GM23338 (cell line): ENCODE measurements at regions not wholly inside any gene's neighbourhood (a gene's known extent, or its start where the extent isn't known, plus 50 kb on each side); places are given as distances from the start of the nearest gene placed in this dataset.

ENCODE experiments used
- ATAC-seq: fragments of 200-7000 bp; cut with Tn5 transposase; 3 replicates; pipeline ENCODE4 v1.9.1; 2020
- DNase-seq: peaks from one replicate; pipeline ENCODE4 v3.0.0-alpha.2; 2015; ENCODE audit warnings: low spot score
- H2AFZ ChIP-seq: fragments of 200-600 bp; sonication (generic); 2 replicates; pipeline ENCODE4 v1.8.0; 2016; ENCODE audit warnings: antibody characterized with exemption, mild to moderate bottlenecking, moderate library complexity
- H3F3A ChIP-seq: fragments of 200-600 bp; sonication (generic); replicated peaks from 2 replicates; pipeline ENCODE4 v1.8.0; 2017; ENCODE audit warnings: antibody characterized with exemption, mixed run types, low read depth
- H3K27ac ChIP-seq: fragments of 200-600 bp; sonication (generic); 2 replicates; pipeline ENCODE4 v1.6.1; 2016; ENCODE audit warnings: low read depth
- H3K27me3 ChIP-seq: fragments of 200-600 bp; sonication (generic); 2 replicates; pipeline ENCODE4 v1.8.0; 2016; ENCODE audit warnings: mild to moderate bottlenecking, mixed run types, moderate library complexity; ENCODE audit not compliant: insufficient read depth
- H3K36me3 ChIP-seq: fragments of 200-600 bp; sonication (generic); 2 replicates; pipeline ENCODE4 v1.8.0; 2016; ENCODE audit warnings: mild to moderate bottlenecking; ENCODE audit not compliant: insufficient read depth
- H3K4me1 ChIP-seq: fragments of 200-600 bp; sonication (generic); 2 replicates; pipeline ENCODE4 v1.8.0; 2016; ENCODE audit warnings: mild to moderate bottlenecking, moderate library complexity; ENCODE audit not compliant: insufficient read depth
- H3K4me2 ChIP-seq: fragments of 200-600 bp; sonication (generic); 2 replicates; pipeline ENCODE4 v1.7.1; 2017; ENCODE audit warnings: mixed run types
- H3K4me3 ChIP-seq: fragments of 200-600 bp; sonication (generic); 2 replicates; pipeline ENCODE4 v1.6.1; 2016; ENCODE audit warnings: mixed run types
- H3K79me2 ChIP-seq: fragments of 200-600 bp; sonication (generic); replicated peaks from 2 replicates; pipeline ENCODE4 v1.8.0; 2017; ENCODE audit warnings: mild to moderate bottlenecking; ENCODE audit not compliant: insufficient read depth
- H3K9me2 ChIP-seq: fragments of 200-600 bp; sonication (generic); 2 replicates; pipeline ENCODE4 v1.8.0; 2017; ENCODE audit not compliant: insufficient read depth
- H4K20me1 ChIP-seq: fragments of 200-600 bp; sonication (generic); replicated peaks from 2 replicates; pipeline ENCODE4 v1.8.0; 2017; ENCODE audit warnings: mild to moderate bottlenecking; ENCODE audit not compliant: insufficient read depth
- H3K27ac Mint-ChIP-seq: 2 replicates; pipeline ENCODE4 v1.8.0; 2020; ENCODE audit warnings: inconsistent platforms, mild to moderate bottlenecking, moderate library complexity, mixed read lengths
- H3K27me3 Mint-ChIP-seq: 3 replicates; pipeline ENCODE4 v1.8.0; 2022; ENCODE audit warnings: low read depth, mild to moderate bottlenecking, moderate library complexity, mixed read lengths, inconsistent platforms; ENCODE audit not compliant: insufficient read depth, poor library complexity
- H3K36me3 Mint-ChIP-seq: 3 replicates; pipeline ENCODE4 v1.8.0; 2021; ENCODE audit warnings: low read depth, mild to moderate bottlenecking, inconsistent platforms, moderate library complexity, mixed read lengths
- H3K4me1 Mint-ChIP-seq: 3 replicates; pipeline ENCODE4 v1.8.0; 2020; ENCODE audit warnings: mild to moderate bottlenecking, inconsistent platforms, mixed read lengths
- H3K4me3 Mint-ChIP-seq: 3 replicates; pipeline ENCODE4 v1.8.0; 2021; ENCODE audit warnings: moderate library complexity, mild to moderate bottlenecking, inconsistent platforms, mixed read lengths
- H3K9me3 Mint-ChIP-seq: 3 replicates; pipeline ENCODE4 v1.8.0; 2020; ENCODE audit warnings: moderate library complexity, mild to moderate bottlenecking, inconsistent platforms, mixed read lengths
- CREB1 ChIP-seq: fragments of 250-450 bp; sonication (Bioruptor Pico); IDR thresholded peaks from 2 replicates; pipeline ENCODE4 v1.5.0; 2020; ENCODE audit warnings: low read depth, mild to moderate bottlenecking, moderate library complexity
- EZH2 ChIP-seq: fragments of 200-600 bp; sonication (generic); IDR thresholded peaks from one replicate; pipeline ENCODE4 v1.8.0; 2017; ENCODE audit warnings: antibody characterized with exemption, mild to moderate bottlenecking, low read depth; ENCODE audit not compliant: unreplicated experiment
- EZH2phosphoT487 ChIP-seq: fragments of 200-600 bp; sonication (generic); IDR thresholded peaks from one replicate; pipeline ENCODE4 v1.8.1; 2018; ENCODE audit warnings: antibody characterized with exemption; ENCODE audit not compliant: unreplicated experiment
- JUNB ChIP-seq: IDR thresholded peaks from one replicate; pipeline ENCODE4 v1.6.1; 2016; ENCODE audit warnings: antibody characterized with exemption; ENCODE audit not compliant: unreplicated experiment
- NANOG ChIP-seq: IDR thresholded peaks from 2 replicates; pipeline ENCODE4 v1.6.1; 2016; ENCODE audit warnings: antibody characterized with exemption, borderline replicate concordance
- POLR2AphosphoS5 ChIP-seq: IDR thresholded peaks from 2 replicates; pipeline ENCODE4 v1.6.1; 2016; ENCODE audit warnings: antibody characterized with exemption, low read depth
- STAT1 ChIP-seq: IDR thresholded peaks from one replicate; pipeline ENCODE4 v1.6.1; 2016; ENCODE audit warnings: antibody characterized with exemption; ENCODE audit not compliant: unreplicated experiment
- ZNF114 ChIP-seq: fragments of 250-450 bp; sonication (Bioruptor Pico); IDR thresholded peaks from 2 replicates; pipeline ENCODE4 v1.5.0; 2020; ENCODE audit warnings: mild to moderate bottlenecking, moderate library complexity
- ZNF331 ChIP-seq: fragments of 250-450 bp; sonication (Bioruptor Pico); IDR thresholded peaks from 2 replicates; pipeline ENCODE4 v1.5.0; 2020; ENCODE audit warnings: low read depth, mild to moderate bottlenecking, moderate library complexity
- TF ChIP-seq, protein P1 (sequence below): IDR thresholded peaks from 2 replicates; pipeline ENCODE4 v1.6.1; 2016; ENCODE audit warnings: antibody characterized with exemption
- TF ChIP-seq, protein P2 (sequence below): IDR thresholded peaks from one replicate; pipeline ENCODE4 v1.6.1; 2018; ENCODE audit warnings: antibody characterized with exemption; ENCODE audit not compliant: unreplicated experiment
- TF ChIP-seq, protein P3 (sequence below): fragments of 250-450 bp; sonication (Bioruptor Pico); IDR thresholded peaks from 2 replicates; pipeline ENCODE4 v1.5.0; 2020; ENCODE audit warnings: mild to moderate bottlenecking, moderate library complexity
- TF ChIP-seq, protein P4 (sequence below), 2 experiments: fragments of 200-600 bp in 1 of 2; sonication (generic) in 1 of 2; conservative IDR thresholded peaks; 2 replicates each; pipeline versions ENCODE4 v1.5.1 to v1.6.1; 2016 to 2017; ENCODE audit warnings: antibody characterized with exemption in 2 of 2, low read depth in 2 of 2, mild to moderate bottlenecking in 2 of 2, moderate library complexity in 1 of 2

DNA sequence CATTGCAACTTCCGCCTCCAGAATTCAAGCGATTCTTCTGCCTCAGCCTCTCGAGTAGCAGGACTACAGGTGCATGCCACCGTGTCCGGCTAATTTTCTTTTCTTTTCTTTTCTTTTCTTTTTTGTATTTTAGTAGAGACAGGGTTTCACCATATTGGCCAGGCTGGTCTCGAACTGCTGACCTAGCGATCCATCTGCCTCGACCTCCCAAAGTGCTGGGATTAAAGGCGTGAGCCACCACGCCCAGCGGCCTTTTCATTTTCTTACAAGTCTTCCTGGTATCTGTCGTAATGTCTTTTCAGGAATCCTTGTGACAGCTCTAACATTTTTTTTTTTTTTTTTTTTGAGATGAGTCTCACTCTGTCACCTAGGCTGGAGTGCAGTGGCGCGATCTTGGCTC, 66.4 kb upstream of the EDAR start:
- no peaks in the 10 kb centered on the region for H3K27me3 ChIP-seq
- H4K20me1 ChIP-seq, result no peaks in the 10 kb centered on the region
- no peak overlapping the region for H3K27ac Mint-ChIP-seq
- H3F3A ChIP-seq, result no peaks in the 10 kb centered on the region
- H3K4me1 Mint-ChIP-seq, result peaks cover 3% of the 10 kb centered on the region; the same call in 1 of the 3 replicates
- H3K27me3 Mint-ChIP-seq, result peaks cover 9% of the 10 kb centered on the region
- TF ChIP-seq NANOG, result no peak
- no peak for TF ChIP-seq STAT1
- no peak for TF ChIP-seq EZH2
- no peak for TF ChIP-seq ZNF331 (CRISPR knock-in tag)
- TF ChIP-seq CREB1, result no peak
- TF ChIP-seq, protein P1, sequence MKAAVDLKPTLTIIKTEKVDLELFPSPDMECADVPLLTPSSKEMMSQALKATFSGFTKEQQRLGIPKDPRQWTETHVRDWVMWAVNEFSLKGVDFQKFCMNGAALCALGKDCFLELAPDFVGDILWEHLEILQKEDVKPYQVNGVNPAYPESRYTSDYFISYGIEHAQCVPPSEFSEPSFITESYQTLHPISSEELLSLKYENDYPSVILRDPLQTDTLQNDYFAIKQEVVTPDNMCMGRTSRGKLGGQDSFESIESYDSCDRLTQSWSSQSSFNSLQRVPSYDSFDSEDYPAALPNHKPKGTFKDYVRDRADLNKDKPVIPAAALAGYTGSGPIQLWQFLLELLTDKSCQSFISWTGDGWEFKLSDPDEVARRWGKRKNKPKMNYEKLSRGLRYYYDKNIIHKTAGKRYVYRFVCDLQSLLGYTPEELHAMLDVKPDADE, result no peak
- TF ChIP-seq EZH2phosphoT487, result no peak
- TF ChIP-seq, protein P2, sequence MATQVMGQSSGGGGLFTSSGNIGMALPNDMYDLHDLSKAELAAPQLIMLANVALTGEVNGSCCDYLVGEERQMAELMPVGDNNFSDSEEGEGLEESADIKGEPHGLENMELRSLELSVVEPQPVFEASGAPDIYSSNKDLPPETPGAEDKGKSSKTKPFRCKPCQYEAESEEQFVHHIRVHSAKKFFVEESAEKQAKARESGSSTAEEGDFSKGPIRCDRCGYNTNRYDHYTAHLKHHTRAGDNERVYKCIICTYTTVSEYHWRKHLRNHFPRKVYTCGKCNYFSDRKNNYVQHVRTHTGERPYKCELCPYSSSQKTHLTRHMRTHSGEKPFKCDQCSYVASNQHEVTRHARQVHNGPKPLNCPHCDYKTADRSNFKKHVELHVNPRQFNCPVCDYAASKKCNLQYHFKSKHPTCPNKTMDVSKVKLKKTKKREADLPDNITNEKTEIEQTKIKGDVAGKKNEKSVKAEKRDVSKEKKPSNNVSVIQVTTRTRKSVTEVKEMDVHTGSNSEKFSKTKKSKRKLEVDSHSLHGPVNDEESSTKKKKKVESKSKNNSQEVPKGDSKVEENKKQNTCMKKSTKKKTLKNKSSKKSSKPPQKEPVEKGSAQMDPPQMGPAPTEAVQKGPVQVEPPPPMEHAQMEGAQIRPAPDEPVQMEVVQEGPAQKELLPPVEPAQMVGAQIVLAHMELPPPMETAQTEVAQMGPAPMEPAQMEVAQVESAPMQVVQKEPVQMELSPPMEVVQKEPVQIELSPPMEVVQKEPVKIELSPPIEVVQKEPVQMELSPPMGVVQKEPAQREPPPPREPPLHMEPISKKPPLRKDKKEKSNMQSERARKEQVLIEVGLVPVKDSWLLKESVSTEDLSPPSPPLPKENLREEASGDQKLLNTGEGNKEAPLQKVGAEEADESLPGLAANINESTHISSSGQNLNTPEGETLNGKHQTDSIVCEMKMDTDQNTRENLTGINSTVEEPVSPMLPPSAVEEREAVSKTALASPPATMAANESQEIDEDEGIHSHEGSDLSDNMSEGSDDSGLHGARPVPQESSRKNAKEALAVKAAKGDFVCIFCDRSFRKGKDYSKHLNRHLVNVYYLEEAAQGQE, result no peak
- TF ChIP-seq, protein P3, sequence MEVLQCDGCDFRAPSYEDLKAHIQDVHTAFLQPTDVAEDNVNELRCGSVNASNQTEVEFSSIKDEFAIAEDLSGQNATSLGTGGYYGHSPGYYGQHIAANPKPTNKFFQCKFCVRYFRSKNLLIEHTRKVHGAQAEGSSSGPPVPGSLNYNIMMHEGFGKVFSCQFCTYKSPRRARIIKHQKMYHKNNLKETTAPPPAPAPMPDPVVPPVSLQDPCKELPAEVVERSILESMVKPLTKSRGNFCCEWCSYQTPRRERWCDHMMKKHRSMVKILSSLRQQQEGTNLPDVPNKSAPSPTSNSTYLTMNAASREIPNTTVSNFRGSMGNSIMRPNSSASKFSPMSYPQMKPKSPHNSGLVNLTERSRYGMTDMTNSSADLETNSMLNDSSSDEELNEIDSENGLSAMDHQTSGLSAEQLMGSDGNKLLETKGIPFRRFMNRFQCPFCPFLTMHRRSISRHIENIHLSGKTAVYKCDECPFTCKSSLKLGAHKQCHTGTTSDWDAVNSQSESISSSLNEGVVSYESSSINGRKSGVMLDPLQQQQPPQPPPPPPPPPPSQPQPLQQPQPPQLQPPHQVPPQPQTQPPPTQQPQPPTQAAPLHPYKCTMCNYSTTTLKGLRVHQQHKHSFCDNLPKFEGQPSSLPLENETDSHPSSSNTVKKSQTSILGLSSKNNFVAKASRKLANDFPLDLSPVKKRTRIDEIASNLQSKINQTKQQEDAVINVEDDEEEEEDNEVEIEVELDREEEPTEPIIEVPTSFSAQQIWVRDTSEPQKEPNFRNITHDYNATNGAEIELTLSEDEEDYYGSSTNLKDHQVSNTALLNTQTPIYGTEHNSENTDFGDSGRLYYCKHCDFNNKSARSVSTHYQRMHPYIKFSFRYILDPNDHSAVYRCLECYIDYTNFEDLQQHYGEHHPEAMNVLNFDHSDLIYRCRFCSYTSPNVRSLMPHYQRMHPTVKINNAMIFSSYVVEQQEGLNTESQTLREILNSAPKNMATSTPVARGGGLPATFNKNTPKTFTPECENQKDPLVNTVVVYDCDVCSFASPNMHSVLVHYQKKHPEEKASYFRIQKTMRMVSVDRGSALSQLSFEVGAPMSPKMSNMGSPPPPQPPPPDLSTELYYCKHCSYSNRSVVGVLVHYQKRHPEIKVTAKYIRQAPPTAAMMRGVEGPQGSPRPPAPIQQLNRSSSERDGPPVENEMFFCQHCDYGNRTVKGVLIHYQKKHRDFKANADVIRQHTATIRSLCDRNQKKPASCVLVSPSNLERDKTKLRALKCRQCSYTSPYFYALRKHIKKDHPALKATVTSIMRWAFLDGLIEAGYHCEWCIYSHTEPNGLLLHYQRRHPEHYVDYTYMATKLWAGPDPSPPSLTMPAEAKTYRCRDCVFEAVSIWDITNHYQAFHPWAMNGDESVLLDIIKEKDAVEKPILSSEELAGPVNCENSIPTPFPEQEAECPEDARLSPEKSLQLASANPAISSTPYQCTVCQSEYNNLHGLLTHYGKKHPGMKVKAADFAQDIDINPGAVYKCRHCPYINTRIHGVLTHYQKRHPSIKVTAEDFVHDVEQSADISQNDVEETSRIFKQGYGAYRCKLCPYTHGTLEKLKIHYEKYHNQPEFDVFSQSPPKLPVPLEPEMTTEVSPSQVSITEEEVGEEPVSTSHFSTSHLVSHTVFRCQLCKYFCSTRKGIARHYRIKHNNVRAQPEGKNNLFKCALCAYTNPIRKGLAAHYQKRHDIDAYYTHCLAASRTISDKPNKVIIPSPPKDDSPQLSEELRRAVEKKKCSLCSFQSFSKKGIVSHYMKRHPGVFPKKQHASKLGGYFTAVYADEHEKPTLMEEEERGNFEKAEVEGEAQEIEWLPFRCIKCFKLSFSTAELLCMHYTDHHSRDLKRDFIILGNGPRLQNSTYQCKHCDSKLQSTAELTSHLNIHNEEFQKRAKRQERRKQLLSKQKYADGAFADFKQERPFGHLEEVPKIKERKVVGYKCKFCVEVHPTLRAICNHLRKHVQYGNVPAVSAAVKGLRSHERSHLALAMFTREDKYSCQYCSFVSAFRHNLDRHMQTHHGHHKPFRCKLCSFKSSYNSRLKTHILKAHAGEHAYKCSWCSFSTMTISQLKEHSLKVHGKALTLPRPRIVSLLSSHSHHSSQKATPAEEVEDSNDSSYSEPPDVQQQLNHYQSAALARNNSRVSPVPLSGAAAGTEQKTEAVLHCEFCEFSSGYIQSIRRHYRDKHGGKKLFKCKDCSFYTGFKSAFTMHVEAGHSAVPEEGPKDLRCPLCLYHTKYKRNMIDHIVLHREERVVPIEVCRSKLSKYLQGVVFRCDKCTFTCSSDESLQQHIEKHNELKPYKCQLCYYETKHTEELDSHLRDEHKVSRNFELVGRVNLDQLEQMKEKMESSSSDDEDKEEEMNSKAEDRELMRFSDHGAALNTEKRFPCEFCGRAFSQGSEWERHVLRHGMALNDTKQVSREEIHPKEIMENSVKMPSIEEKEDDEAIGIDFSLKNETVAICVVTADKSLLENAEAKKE (CRISPR knock-in tag), result no peak
- TF ChIP-seq JUNB, result no peak
- no peak for TF ChIP-seq POLR2AphosphoS5
- TF ChIP-seq, protein P4, sequence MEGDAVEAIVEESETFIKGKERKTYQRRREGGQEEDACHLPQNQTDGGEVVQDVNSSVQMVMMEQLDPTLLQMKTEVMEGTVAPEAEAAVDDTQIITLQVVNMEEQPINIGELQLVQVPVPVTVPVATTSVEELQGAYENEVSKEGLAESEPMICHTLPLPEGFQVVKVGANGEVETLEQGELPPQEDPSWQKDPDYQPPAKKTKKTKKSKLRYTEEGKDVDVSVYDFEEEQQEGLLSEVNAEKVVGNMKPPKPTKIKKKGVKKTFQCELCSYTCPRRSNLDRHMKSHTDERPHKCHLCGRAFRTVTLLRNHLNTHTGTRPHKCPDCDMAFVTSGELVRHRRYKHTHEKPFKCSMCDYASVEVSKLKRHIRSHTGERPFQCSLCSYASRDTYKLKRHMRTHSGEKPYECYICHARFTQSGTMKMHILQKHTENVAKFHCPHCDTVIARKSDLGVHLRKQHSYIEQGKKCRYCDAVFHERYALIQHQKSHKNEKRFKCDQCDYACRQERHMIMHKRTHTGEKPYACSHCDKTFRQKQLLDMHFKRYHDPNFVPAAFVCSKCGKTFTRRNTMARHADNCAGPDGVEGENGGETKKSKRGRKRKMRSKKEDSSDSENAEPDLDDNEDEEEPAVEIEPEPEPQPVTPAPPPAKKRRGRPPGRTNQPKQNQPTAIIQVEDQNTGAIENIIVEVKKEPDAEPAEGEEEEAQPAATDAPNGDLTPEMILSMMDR (conservative IDR thresholded peaks at IDR 0.05; ENCODE audit: low read depth in 2 of 2), result no peak
- no peak for TF ChIP-seq ZNF114 (CRISPR knock-in tag)
- H3K27ac ChIP-seq, result no peak overlapping the region
- ATAC-seq (no peak), DNase-seq (no peak)
- H3K36me3 ChIP-seq, result no peaks in the 10 kb centered on the region
- H3K4me1 ChIP-seq, result no peaks in the 10 kb centered on the region
- no peak overlapping the region for H3K4me3 ChIP-seq
- no peak overlapping the region for H3K4me2 ChIP-seq
- H3K4me3 Mint-ChIP-seq, result no peak overlapping the region
- H3K36me3 Mint-ChIP-seq, result no peaks in the 10 kb centered on the region
- H2AFZ ChIP-seq, result no peak overlapping the region
- no peaks in the 10 kb centered on the region for H3K79me2 ChIP-seq
- H3K9me2 ChIP-seq, result no peaks in the 10 kb centered on the region
- H3K9me3 Mint-ChIP-seq, result no peaks in the 10 kb centered on the region
